ENCODE measurements at regions not wholly inside any gene's neighbourhood (a gene's known extent, or its start where the extent isn't known, plus 50 kb on each side); places are given as distances from the start of the nearest gene placed in this dataset.

DNA sequence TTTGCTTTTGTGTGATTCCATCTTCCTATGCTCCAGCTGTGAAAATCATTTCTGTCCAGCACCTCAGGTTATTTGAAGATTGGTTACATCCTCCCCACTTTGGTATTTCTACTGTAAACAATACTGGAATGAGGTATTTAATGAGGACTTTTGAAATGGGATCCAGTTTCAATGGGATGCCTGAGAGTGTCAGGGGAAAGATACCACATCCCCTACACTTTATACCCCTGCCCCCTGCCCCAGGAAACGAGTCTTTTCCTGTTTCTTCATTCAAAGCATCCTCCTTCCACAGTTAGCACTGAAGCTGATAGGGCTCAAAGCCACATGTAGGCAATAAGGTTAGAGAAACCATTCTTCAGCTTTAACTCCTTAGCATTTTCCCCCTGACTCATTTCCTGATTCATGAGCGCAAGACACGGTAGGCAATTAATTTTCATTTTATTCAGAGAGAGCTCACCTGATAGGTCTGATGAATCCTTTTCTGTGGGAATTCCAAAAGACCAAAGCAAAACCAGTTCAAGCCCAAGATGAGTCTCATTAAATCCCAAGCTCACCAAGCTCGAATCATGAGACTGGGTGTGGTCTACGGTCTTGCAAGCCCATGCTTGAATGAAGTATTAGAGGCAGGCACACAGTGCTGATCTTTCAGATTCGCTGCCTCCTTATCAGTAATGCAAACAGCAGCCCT lies 143.6 kb upstream of the CRY1 start:
- H3K4me1 ChIP-seq (replicated peaks): no peaks in the 10 kb centered on the region
- no peak overlapping the region for H3K4me3 ChIP-seq
- H3K36me3 ChIP-seq: no peaks in the 10 kb centered on the region
- TF ChIP-seq, protein P1, sequence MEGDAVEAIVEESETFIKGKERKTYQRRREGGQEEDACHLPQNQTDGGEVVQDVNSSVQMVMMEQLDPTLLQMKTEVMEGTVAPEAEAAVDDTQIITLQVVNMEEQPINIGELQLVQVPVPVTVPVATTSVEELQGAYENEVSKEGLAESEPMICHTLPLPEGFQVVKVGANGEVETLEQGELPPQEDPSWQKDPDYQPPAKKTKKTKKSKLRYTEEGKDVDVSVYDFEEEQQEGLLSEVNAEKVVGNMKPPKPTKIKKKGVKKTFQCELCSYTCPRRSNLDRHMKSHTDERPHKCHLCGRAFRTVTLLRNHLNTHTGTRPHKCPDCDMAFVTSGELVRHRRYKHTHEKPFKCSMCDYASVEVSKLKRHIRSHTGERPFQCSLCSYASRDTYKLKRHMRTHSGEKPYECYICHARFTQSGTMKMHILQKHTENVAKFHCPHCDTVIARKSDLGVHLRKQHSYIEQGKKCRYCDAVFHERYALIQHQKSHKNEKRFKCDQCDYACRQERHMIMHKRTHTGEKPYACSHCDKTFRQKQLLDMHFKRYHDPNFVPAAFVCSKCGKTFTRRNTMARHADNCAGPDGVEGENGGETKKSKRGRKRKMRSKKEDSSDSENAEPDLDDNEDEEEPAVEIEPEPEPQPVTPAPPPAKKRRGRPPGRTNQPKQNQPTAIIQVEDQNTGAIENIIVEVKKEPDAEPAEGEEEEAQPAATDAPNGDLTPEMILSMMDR (IDR thresholded peaks at IDR 0.05): no peak
- TF ChIP-seq POLR2A (IDR thresholded peaks at IDR 0.05): no peak
- no peak for TF ChIP-seq POLR2AphosphoS5 (IDR thresholded peaks at IDR 0.05)
- no peaks in the 10 kb centered on the region for H3K27me3 ChIP-seq (replicated peaks; ENCODE audit: insufficient read depth)
- H3K9me3 ChIP-seq: no peaks in the 10 kb centered on the region
- intact Hi-C loops (cut with DNase I): no loop called here
- no peak overlapping the region for H3K27ac ChIP-seq
- WGBS: 13% methylated on average over 6 of the region's 6 CpGs
- DNase-seq (ENCODE audit: low spot score): no peak

DNA sequence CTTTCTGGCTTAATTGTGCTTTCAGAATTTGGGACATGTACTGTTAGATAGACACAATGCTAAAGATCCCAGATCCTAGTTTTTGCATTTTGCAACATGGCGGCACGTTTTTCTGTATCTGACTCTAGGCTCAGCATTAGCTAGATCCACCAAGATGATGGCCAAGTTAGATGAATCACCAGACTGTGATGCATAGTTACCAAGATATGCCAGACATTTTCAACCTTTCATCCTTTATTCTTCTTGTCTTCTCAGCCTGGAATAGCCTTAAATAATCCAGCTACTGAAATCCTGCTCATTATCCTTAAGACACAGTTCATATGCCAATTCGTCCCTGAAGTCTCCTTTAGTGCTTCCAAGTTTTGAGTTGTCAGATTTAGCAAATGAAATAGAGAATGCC lies 144.9 kb upstream of the CRY1 start:
- DNase-seq (ENCODE audit: low spot score): no peak
- Histone ChIP-seq H3K4me1 (replicated peaks) (no peaks in the 10 kb centered on the region), H3K9me3 (no peaks in the 10 kb centered on the region), H3K36me3 (no peaks in the 10 kb centered on the region), H3K4me3 (no peak overlapping the region), H3K27ac (no peak overlapping the region), H3K27me3 (replicated peaks; ENCODE audit: insufficient read depth) (no peaks in the 10 kb centered on the region)
- intact Hi-C loops (cut with DNase I): no loop called here
- WGBS: 92% methylated on average over 3 of the region's 3 CpGs
- TF ChIP-seq, protein P1 (IDR thresholded peaks at IDR 0.05): no peak
- TF ChIP-seq POLR2A (IDR thresholded peaks at IDR 0.05): no peak
- no peak for TF ChIP-seq POLR2AphosphoS5 (IDR thresholded peaks at IDR 0.05)

DNA sequence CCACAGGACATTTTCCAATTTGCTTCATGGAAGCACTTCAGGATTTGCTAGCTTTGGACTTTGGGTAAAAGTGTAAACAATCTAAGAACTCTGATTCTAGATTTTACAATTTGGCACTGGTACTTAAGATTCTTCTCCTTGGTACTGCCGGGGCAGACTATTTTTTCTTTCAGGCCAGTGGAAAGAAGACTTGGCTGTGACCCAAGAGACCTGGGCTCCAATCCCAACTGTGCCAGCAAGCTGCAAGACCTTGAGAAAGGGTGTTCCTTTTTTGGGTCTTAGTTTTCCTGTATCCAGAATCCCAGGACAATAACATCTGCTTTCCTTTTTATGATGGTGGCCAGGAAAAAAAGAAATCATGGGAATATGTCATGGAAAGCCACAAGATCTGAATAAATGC lies 148.1 kb upstream of the CRY1 start:
- no peak overlapping the region for H3K4me3 ChIP-seq
- no peaks in the 10 kb centered on the region for H3K27me3 ChIP-seq (replicated peaks; ENCODE audit: insufficient read depth)
- 35% methylated on average over 1 of the region's 1 CpG for WGBS
- DNase-seq (ENCODE audit: low spot score): no peak
- H3K9me3 ChIP-seq: no peaks in the 10 kb centered on the region
- intact Hi-C loops (cut with DNase I): no loop called here
- no peak overlapping the region for H3K27ac ChIP-seq
- no peaks in the 10 kb centered on the region for H3K4me1 ChIP-seq (replicated peaks)
- TF ChIP-seq POLR2AphosphoS5 (IDR thresholded peaks at IDR 0.05) (no peak), POLR2A (IDR thresholded peaks at IDR 0.05) (no peak)
- TF ChIP-seq, protein P1 (IDR thresholded peaks at IDR 0.05): no peak
- H3K36me3 ChIP-seq: no peaks in the 10 kb centered on the region

DNA sequence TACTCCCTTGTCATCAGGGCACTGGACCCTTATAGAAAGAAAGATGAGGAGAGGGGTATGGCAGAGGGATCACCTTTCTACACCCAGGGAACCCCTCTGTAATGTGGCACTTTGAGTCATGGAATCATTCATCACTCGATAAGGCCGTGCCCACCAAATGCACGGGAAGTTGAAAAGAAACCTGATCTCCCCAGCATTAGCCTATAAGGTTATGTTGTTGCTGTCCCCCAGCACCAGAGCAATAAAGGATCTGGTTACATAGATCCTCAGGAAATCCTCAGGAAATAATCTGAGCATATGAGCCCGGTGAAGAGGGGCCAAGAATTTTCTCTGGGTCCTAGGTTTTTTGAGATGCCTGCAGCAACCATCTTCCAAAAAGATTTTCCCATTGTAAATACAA lies 148.8 kb upstream of the CRY1 start:
- TF ChIP-seq POLR2AphosphoS5 (IDR thresholded peaks at IDR 0.05) (no peak), POLR2A (IDR thresholded peaks at IDR 0.05) (no peak)
- TF ChIP-seq, protein P1 (IDR thresholded peaks at IDR 0.05): no peak
- DNase-seq (ENCODE audit: low spot score): no peak
- Histone ChIP-seq H3K27me3 (replicated peaks; ENCODE audit: insufficient read depth) (no peaks in the 10 kb centered on the region), H3K4me1 (replicated peaks) (no peaks in the 10 kb centered on the region), H3K27ac (no peak overlapping the region), H3K36me3 (no peaks in the 10 kb centered on the region), H3K9me3 (no peaks in the 10 kb centered on the region), H3K4me3 (no peak overlapping the region)
- intact Hi-C loops (cut with DNase I): no loop called here
- 21% methylated on average over 4 of the region's 4 CpGs for WGBS

DNA sequence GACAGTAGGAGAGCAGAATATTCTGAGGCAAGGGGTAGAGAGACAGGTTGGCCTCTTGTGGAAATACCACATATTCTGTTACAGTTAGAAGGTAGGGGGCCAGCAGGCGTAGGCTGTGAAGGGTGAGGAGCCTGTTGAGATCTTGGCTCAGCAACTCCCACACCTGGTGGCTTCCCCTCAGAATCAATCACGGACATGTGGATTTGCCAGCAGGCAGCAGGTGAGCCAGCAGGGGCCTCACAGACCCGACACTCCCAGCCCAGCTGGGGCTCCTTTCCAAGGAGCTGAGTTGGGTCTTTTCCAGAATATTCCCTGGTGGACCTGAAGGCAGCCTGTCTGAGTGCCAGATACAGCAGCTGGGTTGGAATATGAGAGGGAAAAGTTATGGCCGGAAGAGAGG lies 150.0 kb upstream of the CRY1 start:
- TF ChIP-seq, protein P1 (IDR thresholded peaks at IDR 0.05): no peak
- TF ChIP-seq POLR2AphosphoS5 (IDR thresholded peaks at IDR 0.05) (no peak), POLR2A (IDR thresholded peaks at IDR 0.05) (no peak)
- Histone ChIP-seq H3K27me3 (replicated peaks; ENCODE audit: insufficient read depth) (no peaks in the 10 kb centered on the region), H3K4me1 (replicated peaks) (no peaks in the 10 kb centered on the region), H3K36me3 (no peaks in the 10 kb centered on the region), H3K9me3 (no peaks in the 10 kb centered on the region), H3K4me3 (no peak overlapping the region), H3K27ac (no peak overlapping the region)
- intact Hi-C loops (cut with DNase I): no loop called here
- 42% methylated on average over 4 of the region's 4 CpGs for WGBS
- DNase-seq (ENCODE audit: low spot score): no peak
